ENCODE measurements at regions not wholly inside any gene's neighbourhood (a gene's known extent, or its start where the extent isn't known, plus 50 kb on each side); places are given as distances from the start of the nearest gene placed in this dataset.

DNA sequence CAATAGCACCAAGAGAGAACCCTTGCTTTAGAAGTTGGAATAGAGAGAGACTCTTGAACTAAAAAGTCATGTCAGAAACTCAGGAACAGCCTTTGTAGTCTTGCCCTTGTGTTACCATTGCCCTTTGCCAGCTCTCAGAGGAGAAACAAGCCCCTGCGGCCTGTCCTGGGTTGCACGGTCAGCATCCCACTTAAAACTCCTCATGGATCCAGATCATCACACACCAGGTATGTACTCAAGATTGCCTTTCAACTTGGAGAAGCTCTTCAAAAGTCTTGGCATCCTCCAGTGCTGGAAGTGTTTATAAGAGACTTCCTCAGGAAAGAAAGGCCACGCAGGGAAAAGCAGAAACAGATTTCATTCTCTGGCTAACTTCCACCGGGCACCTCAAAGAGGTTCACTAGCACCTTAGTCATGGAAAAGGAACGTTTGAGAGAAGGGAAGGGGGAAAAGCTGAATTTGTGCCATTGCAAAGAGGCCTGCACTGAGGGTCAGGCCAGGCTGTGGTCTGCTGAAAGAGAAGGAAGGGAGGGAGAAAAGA, 594.2 kb downstream of the MED13L start:
- no peak for DNase-seq (ENCODE audit: extremely low read depth in 1 of 4, low spot score in 3 of 4)
- H3K4me3 ChIP-seq = no peak overlapping the region
- POLR2A ChIA-PET = no interaction called here

More for the DNA sequence above, 594.2 kb downstream of the MED13L start:
- no peaks in the 10 kb centered on the region; a peak in 1 of 5 replicates for H3K27me3 ChIP-seq (ENCODE audit: control insufficient read depth in 2 of 2, insufficient read depth in 2 of 2, low read length in 2 of 2)
- TF ChIP-seq, protein P1, sequence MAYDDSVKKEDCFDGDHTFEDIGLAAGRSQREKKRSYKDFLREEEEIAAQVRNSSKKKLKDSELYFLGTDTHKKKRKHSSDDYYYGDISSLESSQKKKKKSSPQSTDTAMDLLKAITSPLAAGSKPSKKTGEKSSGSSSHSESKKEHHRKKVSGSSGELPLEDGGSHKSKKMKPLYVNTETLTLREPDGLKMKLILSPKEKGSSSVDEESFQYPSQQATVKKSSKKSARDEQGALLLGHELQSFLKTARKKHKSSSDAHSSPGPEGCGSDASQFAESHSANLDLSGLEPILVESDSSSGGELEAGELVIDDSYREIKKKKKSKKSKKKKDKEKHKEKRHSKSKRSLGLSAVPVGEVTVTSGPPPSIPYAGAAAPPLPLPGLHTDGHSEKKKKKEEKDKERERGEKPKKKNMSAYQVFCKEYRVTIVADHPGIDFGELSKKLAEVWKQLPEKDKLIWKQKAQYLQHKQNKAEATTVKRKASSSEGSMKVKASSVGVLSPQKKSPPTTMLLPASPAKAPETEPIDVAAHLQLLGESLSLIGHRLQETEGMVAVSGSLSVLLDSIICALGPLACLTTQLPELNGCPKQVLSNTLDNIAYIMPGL (CRISPR knock-in tag; IDR thresholded peaks at IDR 0.05) = no peak
- TF ChIP-seq, protein P2, sequence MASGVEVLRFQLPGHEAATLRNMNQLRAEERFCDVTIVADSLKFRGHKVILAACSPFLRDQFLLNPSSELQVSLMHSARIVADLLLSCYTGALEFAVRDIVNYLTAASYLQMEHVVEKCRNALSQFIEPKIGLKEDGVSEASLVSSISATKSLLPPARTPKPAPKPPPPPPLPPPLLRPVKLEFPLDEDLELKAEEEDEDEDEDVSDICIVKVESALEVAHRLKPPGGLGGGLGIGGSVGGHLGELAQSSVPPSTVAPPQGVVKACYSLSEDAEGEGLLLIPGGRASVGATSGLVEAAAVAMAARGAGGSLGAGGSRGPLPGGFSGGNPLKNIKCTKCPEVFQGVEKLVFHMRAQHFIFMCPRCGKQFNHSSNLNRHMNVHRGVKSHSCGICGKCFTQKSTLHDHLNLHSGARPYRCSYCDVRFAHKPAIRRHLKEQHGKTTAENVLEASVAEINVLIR (CRISPR knock-in tag; IDR thresholded peaks at IDR 0.05) = no peak
- no peak for TF ChIP-seq L3MBTL2 (IDR thresholded peaks at IDR 0.05)
- no peak for TF ChIP-seq ZNF174 (CRISPR knock-in tag; IDR thresholded peaks at IDR 0.05)
- no peak for TF ChIP-seq CBX8 (IDR thresholded peaks at IDR 0.05; ENCODE audit: borderline replicate concordance, extremely low read depth, low read depth, low read length, poor library complexity, severe bottlenecking)
- no peak for TF ChIP-seq MAFG (tag; conservative IDR thresholded peaks at IDR 0.05)
- TF ChIP-seq SIRT6 (IDR thresholded peaks at IDR 0.05; ENCODE audit: low read depth, low read length) = no peak
- TF ChIP-seq, protein P3, sequence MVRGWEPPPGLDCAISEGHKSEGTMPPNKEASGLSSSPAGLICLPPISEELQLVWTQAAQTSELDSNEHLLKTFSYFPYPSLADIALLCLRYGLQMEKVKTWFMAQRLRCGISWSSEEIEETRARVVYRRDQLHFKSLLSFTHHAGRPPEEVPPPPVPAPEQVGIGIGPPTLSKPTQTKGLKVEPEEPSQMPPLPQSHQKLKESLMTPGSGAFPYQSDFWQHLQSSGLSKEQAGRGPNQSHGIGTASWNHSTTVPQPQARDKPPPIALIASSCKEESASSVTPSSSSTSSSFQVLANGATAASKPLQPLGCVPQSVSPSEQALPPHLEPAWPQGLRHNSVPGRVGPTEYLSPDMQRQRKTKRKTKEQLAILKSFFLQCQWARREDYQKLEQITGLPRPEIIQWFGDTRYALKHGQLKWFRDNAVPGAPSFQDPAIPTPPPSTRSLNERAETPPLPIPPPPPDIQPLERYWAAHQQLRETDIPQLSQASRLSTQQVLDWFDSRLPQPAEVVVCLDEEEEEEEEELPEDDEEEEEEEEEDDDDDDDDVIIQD (CRISPR knock-in tag; IDR thresholded peaks at IDR 0.05) = no peak
- TF ChIP-seq ZNF431 (CRISPR knock-in tag; IDR thresholded peaks at IDR 0.05) = no peak
- TF ChIP-seq HMG20A (CRISPR knock-in tag; conservative IDR thresholded peaks at IDR 0.05) = no peak
- no TSS peak for BruUV-seq (replicated peaks)
- ATAC-seq (no peak), FAIRE-seq (no peak)
- intact Hi-C loops (cut with micrococcal nuclease) = no loop called here
- H3K9ac ChIP-seq (ENCODE audit: insufficient read depth in 1 of 2, low read depth in 2 of 2, low read length in 2 of 2) = no peak overlapping the region
- H3K4me2 ChIP-seq (ENCODE audit: insufficient read depth, low read length) = no peak overlapping the region
- H3K4me1 ChIP-seq (replicated peaks in 1 of 2; ENCODE audit: control insufficient read depth in 2 of 2, insufficient read depth in 2 of 2, low read length in 2 of 2) = no peaks in the 10 kb centered on the region
- H2AFZ ChIP-seq (ENCODE audit: low read depth, low read length) = no peak overlapping the region
- no peaks in the 10 kb centered on the region for H3K79me2 ChIP-seq (ENCODE audit: control insufficient read depth, insufficient read depth, low read length)
- in situ Hi-C loops (cut with MboI) = no loop called here
- H3K9me3 ChIP-seq (replicated peaks; ENCODE audit: control insufficient read depth, insufficient read depth, low read depth, low read length) = no peaks in the 10 kb centered on the region
- no peak overlapping the region for H3K27ac ChIP-seq (ENCODE audit: extremely low read depth, low read depth, low read length)
- CTCF ChIA-PET (ENCODE audit: low intra/inter-chr PET ratio) = no interaction called here
- WGBS (ENCODE audit: insufficient coverage, low coverage, missing lambda C conversion rate) = 0% methylated on average over 4 of the region's 5 CpGs
- H3K9me1 ChIP-seq (ENCODE audit: control insufficient read depth, insufficient read depth, low read length) = no peaks in the 10 kb centered on the region
- no peaks in the 10 kb centered on the region for H4K20me1 ChIP-seq (replicated peaks; ENCODE audit: control insufficient read depth, insufficient read depth, low read length)
- H3K36me3 ChIP-seq (ENCODE audit: control insufficient read depth, insufficient read depth, low read length) = no peaks in the 10 kb centered on the region

Measured in K562 (cell line).